ENCODE measurements at regions not wholly inside any gene's neighbourhood (a gene's known extent, or its start where the extent isn't known, plus 50 kb on each side); places are given as distances from the start of the nearest gene placed in this dataset.
A peak's percentile ranks its signal among the peaks of the same experiment; 100 is the strongest.
"Not testable (repeated sequence)": the region's sequence is repeated elsewhere in the genome, so short reads cannot be mapped to it uniquely, and the experiment has no call there.

- DNase-seq (ENCODE audit: low read depth, low spot score), result no peak
Measured at GRCh38 chr5:12883395-12883794, 979.1 kb upstream of the CTNND2 start.

GRCh38 chr5:12876541-12877298 is 972.5 kb upstream of the CTNND2 start:
- no peak for DNase-seq (ENCODE audit: low read depth, low spot score)

- DNase-seq (ENCODE audit: low read depth, low spot score), result no peak
Measured at GRCh38 chr5:12870872-12871539, 966.8 kb upstream of the CTNND2 start.

DNA sequence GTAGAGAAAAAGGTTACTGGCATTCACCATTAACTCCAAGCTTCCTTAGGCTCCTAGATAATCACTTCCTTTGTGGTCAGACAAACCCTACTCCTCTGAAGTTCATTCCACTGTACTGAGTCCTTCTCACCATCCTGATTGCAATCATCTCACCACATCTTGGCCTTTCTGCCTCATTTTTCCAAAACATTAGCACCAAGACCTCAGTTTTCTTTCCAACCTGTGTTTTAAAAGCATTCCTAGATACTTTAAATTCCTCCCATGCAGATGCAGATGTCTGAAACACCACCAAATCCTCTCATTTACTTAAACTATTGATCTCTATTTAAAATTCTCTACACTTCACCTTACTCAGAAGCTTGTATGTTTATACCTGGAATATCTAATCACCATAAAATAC is 961.3 kb upstream of the CTNND2 start:
- DNase-seq (ENCODE audit: low read depth, low spot score), result peak; percentile 49

DNA sequence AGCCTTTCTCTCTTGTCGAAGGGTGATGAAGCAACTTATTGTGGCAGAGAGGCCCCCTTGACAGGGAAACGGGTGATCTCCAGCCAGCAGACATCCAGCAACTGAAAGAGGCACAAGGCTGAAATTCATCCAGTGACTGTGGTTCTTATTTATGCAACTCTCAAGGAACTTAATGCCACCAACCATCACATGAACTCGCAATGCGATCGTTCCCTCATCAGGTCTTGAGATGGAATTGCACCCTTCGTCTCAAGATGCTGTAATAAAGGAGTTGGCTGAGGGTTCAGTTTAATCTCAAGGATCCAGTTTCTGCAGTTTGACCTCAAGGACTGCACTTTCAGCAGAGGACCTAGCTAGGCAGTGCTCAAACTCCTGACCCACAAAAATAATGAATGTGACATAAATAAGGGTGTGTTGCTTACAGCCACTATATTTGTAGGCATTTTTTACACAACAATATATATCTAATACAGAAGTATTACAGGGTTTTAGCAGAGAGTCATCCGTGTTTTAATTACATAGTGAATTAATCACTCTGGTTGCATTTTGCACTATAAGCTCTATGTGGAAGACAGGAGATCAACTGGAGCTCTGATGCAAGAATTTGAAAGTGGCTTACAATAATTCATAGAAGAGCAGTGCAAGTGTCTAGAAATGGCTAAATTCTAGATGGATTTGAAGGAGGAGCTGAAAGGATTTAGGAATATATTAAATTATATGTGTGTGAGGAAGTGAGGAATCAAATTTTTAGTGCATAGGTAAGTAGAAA is 957.8 kb upstream of the CTNND2 start:
- peak; percentile 5 for DNase-seq (ENCODE audit: low read depth, low spot score)

GRCh38 chr5:12856105-12856504 is 951.9 kb upstream of the CTNND2 start:
- not testable (repeated sequence) for DNase-seq (ENCODE audit: low read depth, low spot score)

DNA sequence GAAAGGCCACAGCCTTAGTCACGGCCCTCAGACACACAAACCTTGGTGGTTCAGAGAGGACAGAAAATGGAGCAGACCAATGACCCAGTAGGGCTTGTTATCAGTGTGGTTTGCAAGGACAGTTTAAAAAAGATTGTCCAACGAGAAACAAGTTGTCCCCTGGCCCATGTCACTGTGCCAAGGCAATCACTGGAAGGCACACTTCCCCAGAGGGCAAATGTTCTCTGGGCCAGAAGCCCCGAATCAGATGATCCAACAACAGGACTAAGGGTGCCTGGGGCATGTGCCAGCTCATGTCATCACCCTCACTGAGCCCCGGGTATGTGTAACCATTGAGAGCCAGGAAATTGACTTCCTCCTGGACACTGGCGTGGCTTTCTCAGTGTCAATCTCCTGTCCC is 950.1 kb upstream of the CTNND2 start:
- no peak for DNase-seq (ENCODE audit: low read depth, low spot score)

- DNase-seq (ENCODE audit: low read depth, low spot score), result no peak
Measured at GRCh38 chr5:12851761-12852160, 947.5 kb upstream of the CTNND2 start.

DNA sequence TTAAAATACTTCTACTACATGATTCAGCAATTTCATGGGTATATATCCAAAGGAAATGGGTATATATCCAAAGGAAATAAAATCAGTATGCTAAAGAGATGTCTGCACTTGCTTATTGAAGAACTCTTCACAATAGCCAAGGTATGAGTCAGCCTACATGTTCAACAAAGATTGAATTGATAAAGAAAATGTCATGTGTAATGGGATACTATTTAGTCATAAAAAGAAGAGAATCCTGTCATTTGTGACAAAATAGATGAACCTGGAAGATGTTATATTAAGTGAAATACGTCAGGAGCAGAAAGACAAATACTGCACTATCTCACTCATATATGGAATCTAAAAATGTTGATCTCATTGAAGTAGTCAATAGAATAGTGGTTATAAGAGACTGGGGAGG is 944.5 kb upstream of the CTNND2 start:
- DNase-seq (ENCODE audit: low read depth, low spot score), result no peak

- DNase-seq (ENCODE audit: low read depth, low spot score), result no peak
Measured at GRCh38 chr5:12845549-12846159, 941.4 kb upstream of the CTNND2 start.

- no peak for DNase-seq (ENCODE audit: low read depth, low spot score)
Measured at GRCh38 chr5:12840972-12841371, 936.7 kb upstream of the CTNND2 start.

- no peak for DNase-seq (ENCODE audit: low read depth, low spot score)
Measured at GRCh38 chr5:12837592-12837991, 933.3 kb upstream of the CTNND2 start.

GRCh38 chr5:12825163-12825562 is 920.9 kb upstream of the CTNND2 start:
- no peak for DNase-seq (ENCODE audit: low read depth, low spot score)

DNA sequence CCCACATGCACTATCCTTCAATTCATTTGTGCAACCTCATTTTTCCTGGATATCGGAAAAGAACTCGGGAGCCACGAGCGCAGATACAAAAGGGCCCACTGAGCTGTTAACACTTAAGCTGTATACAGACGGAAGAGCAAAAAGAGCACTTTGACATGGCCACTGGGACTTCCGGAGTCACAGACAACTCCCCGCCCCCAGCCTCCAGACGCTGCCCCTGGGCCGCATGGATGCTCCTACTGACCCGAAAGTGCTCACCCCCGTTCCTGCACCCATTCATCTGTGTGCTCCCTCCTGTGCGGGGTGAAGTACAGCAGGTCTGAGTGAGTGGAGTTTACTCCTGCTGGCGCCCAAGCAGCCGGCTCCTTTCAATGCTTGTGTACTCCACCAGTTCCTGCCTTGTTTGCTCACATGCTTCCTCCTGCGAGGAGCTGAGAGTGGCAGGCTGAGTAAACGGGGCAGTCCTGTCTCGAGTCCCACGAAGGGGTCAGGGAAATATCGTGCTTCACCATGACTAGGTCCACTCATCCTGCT is 901.0 kb upstream of the CTNND2 start:
- DNase-seq (ENCODE audit: low read depth, low spot score), result no peak

DNA sequence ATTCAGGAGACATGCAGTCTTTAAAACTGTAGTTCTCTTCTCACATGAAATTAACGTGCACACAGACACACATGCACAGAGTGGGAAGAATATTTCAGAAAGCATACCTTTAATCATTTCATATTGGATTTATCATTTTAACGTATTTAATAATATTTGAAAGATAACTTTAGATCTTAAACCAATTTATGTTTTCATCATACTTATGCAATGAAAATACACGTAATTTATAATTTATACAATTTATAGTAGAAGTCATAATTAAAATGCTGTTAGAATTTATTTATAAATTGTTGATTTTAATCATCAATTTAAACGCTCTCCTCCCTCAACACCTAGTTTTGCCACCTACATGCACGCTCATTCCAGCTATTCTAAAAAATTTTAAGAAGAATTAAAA is 894.9 kb upstream of the CTNND2 start:
- no peak for DNase-seq (ENCODE audit: low read depth, low spot score)

GRCh38 chr5:12795333-12795663 is 891.1 kb upstream of the CTNND2 start:
- DNase-seq (ENCODE audit: low read depth, low spot score), result no peak

- DNase-seq (ENCODE audit: low read depth, low spot score), result no peak
Measured at GRCh38 chr5:12794476-12795332, 890.5 kb upstream of the CTNND2 start.

GRCh38 chr5:12793373-12793772 is 889.1 kb upstream of the CTNND2 start:
- DNase-seq (ENCODE audit: low read depth, low spot score), result no peak

DNA sequence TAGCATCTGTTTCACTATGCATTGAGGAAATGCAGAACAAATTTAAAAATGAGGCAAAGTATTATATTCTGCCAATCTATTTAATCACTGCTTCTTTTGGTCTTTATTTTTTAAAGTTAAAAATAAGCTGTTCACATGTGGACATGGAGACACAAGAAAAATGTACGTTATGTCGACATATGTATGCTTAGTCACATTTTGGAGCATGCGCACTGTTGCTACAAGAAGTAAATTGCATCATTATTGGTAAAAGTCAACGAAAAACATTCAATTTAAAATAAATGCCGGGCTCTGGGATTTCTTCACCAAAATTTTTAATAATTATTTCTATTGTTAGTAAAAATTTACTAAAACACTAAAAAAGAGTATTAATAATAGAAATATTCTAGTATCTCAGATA is 876.3 kb upstream of the CTNND2 start:
- DNase-seq (ENCODE audit: low read depth, low spot score), result no peak

DNA sequence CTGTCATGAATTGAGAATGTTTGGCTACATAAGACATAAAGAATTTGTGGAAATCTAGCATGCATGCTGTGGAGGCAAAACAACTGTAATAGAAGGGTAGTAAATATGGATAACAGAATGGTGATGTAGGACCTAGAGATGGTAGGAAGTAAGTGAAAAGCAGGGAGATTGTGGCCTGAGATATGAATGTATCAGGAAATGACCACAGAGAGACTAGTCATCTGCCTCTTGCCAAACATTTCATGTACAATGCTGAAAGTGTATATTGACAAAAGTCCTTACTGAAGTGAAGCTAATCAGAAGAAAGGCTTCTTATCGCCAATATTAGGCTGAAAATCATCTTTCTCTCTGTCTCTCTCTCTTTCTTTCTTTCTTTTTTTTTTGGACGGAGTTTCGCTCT is 873.1 kb upstream of the CTNND2 start:
- DNase-seq (ENCODE audit: low read depth, low spot score), result no peak

GRCh38 chr5:12772276-12772675 is 868.0 kb upstream of the CTNND2 start:
- DNase-seq (ENCODE audit: low read depth, low spot score), result no peak

Data from astrocyte of the hippocampus (primary cell).